ENCODE measurements at regions not wholly inside any gene's neighbourhood (a gene's known extent, or its start where the extent isn't known, plus 50 kb on each side); places are given as distances from the start of the nearest gene placed in this dataset.

DNA sequence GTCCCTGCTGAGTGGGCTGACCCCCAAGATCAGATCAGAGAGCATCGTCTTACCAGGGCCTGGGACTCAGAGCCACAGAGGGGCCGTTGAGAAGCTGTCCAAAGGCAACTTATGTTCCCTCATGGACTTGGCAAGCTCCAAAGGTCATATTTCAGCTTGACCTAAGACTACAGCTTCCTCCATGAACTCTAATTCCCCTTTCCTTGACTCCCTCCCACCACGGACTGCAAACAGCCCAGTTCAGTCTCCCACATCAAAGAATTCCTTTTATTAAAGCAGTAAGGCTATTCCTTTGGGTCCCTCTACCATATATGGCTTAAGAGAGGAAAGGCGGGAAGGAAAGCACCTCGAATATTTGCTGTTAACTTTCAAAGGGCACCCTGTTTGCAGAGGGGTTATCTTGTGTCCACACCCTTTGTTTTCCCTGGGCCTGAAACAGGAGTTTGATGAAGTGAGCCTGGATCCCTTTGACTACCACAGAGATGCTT is 146.1 kb upstream of the THBS1 start:
- DNase-seq: no peak

DNA sequence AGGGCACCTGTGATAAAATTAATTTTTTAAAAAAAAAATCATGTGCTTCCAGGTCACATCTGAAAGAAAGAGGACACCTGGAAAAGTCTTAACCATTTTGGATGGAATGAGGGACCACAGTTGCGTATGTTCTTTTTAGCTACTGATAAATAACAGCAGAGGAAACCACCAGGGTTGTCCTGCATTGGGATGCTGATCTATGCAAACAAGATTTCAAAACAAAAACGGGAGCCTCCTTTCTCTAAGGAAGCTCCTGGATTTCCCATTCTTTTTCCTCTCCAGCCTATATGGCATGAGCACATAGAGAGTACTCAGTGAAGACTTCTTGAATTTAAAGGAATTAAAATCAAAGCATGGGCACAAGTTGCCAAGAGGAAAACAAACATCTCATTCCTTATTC is 145.6 kb upstream of the THBS1 start:
- no peak for DNase-seq

DNA sequence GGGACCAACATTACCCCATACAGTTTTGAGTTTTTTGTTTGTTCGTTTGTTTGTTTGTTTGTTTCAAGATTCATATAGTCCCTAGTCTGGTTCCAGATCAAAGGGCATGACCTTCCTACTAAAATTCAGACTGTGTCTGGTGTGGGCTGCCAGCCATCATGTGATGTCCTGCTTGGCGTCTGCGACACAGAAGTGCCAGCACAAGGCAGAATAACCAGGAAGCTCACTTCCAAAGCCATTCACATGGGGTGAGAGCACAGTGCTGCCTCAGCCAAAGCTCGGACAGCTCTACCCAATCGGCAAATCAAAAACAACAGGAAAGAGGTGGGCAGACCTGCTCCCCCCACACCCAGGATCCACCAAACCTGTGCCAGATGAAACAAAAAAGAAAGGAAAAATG is 142.6 kb upstream of the THBS1 start:
- no peak for DNase-seq

DNA sequence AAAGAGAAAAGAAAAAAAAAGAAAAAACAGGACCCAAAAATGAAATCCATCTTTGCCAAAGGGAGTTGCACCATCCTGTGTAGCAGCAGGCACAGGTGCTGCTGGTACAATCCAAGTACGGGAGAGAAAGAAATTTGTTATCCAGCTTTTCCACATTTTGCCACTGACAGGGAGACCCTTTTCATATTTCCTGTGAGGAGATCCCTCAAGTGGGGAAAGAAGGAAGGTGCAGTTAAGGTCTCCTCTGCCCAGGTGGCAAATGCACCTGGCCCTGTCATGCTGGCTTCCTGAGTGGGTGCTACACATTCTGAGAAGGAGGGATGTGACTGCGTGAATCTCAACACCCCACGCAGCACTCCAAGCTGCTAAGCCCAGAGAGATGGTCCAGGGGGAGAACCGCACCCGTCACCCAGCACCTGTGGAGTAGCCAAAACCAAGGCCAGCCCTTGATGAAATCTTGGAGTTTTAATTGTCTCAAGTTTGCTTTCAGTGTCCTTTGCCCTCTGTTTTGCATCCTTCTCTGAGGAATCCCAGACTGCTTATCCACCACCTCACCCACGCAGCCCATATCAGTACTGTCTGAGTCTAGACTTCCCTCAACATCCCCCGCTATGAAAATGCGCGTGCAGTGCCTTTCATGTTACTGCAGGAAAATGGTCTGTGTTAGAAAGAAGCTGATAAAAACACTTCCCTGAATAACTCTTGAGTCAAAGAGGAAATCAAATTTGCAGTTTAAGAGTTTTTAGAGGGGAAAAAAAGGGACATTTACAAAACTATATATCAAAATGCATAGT is 141.9 kb upstream of the THBS1 start:
- no peak for DNase-seq

DNA sequence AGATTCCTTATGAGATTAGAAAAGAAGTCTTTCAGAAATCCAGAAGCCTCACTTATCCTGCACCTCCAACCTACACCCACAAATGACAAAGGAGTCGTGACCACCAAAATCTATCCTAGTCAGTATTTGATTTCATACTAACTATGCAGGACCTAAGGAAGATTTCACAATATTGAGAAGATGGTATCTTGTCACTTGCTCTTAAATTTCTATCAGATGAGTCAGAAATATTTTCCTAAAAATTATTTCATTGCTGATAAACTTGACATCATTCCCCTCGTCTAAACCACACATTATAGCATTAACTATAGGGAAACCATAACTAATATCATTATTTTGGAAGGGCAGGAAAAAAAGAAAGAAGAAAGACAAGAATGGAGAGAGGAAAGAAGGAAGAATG is 138.0 kb upstream of the THBS1 start:
- DNase-seq: no peak

DNA sequence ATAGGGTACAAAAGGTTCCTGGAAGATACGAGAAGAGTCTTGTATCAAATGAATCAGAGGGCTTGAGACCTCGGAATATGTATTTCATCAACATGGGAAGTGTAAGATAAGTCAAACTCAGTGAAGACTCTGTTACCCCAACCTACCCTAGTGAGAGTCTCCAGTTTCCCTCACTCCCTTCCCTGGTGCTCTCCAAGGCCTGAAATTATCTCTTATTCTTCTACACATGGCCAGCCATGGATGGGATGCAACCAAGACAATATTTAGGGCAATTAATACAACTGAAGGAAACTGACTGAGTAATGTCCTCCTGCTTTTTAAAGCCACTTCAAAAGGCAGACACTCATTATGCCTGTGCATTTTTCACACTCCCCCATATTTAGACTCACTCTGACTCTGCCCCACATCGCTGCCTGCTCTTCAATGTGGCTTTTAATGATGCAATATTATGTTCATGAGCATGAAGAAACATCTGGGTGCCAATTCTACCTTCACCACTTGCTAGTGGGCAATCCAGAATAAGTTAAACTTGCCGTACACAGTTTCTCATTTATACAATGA is 137.1 kb upstream of the THBS1 start:
- DNase-seq: no peak

DNA sequence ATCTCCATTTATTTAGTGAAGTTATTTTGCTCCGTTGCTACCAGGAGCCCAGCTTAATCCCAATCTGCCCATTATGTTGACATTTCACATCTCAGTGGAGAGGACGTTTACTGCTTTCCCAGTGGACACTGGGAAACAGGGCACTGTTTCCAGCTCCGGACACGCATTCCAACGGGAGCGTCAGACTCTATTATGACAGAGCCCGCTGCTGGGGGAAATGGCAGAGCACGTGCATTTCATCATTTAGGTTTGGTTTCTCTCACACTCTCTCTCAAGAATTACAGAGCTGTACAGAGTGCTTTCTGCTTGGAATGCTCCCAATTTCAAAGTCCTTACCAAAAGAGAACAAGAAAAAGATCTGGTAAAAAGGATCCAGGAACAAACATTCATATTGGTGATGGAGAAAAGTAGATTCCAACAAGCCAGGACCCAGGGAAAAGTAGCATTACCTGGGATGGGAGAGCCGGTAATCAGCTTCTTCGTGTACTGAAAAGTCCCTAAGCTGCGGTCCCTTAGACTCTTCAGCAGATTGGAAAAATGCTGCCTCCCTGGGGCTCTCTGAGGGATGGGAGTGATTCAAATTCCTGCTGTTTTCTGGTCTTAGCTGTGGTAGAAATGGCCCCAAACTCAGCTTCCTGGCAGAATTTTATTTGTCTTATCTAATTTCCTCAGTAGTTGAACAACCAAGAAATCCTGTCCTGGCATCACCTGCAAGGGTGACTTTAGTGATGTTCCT is 136.0 kb upstream of the THBS1 start:
- no peak for DNase-seq

DNA sequence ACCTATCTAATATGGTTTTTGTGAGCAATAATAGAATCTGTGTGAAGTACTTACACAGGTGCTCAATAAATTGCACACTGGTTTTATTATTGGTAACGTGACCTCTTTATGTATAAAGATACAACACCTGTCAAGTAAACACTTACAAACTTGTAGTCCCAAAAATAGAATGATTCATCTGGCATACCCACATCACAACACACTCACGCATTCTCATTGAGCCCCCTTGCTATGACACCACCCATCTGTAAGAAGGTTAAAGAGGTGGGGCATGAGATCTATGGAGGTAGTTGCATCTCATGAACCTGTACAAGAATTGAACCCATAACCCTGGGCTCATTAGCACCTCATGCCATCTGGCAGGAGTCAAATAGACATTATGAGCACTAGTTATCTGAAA is 134.9 kb upstream of the THBS1 start:
- DNase-seq: no peak

DNA sequence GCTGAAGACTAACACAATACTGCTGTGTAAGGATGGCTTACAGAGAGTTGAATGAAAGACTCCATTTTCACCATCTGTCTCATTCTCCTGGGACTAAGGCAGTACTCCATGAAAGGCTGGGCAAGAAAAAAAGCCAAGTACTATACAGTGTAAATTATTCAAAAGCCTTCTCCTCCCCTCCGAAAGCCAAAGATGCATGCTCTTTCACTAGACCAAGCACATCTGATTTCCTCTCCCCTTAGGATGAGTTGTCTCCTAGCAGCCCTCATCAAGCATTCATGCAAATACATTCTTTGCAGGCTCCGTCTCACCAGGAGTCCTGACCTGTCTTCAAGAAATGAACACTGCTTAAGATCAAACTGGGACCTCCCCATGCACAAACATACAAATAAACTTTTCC is 133.5 kb upstream of the THBS1 start:
- no peak for DNase-seq

DNA sequence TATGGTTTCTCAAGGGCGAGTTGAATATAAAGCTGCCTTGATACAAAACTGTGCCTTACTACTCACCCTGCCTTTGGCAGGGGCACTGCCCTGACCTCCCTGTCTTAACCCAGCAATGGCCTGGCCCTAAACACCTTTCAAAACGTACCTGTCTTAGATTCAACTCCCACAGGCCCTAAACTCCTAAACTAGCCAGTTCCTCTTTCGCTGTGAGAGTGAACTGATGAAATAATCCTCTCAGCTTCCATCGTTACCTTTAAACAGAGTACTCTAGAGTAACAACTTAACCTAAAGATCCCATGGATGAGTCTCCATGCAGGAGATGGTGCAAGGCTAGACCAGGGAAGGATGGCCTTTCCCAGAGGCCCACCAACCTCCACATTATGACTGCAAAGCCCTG is 133.0 kb upstream of the THBS1 start:
- DNase-seq: no peak

DNA sequence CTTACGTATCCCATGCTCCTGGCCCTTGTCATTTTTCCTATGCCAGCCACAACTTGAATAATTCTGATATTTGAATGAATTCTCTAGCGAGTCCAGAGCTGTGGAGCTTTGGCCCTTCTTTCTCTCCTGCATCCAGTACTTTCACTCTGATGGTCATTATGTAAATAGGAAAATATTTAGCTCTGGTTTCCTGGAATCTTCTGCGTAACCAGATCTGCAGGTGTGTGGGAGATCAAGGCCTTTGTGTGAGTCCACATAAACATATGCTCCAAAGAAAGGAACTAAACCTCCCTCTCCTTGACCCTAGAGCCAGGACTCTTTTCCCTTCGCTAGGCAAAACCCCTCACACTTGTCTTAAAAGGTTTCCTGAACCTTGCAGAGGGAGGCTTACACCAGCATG is 132.5 kb upstream of the THBS1 start:
- no peak for DNase-seq

DNA sequence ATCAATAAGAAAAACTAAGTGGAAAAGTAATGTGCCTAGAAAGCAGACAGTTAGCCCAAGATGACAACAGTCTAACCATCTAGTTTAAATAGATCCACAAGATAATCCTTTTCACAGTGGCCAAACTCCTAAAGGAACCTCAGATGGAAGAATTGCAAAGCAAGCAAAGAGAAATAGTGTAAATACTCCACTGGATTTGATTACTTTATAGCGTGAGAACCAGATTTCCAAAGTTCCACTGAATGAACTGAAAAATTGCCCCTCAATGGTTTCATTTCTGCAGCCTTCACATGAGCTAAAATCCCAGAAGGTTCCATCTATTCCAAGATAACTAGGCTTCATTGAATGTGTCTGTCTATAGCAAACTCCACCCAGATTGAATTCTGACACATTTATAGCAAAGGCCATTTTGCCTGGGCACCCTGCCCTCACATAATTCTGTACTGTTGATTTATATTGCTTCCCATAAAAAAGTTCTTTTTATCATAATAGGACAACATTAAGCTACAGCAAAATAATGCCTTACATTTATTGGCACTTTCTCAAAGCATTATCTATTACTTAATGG is 129.7 kb upstream of the THBS1 start:
- no peak for DNase-seq

DNA sequence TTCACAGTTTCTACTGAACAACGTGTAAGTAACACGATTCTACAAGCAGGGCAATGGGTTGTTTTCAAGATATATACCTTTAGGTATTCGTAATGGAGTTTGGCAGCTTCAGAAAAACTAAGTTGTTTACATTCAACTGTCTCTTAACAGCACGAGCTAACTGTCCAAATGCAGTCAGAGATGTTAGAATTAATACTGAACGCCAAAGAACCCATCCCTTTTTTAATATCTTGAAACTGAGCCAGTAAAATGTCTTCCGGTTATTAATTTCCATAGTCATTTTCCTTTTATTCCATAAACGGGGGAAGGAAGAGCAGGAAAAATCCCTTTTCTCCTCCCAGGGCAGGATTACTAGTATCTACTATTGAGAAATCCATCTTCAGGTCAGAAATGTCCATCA is 129.0 kb upstream of the THBS1 start:
- DNase-seq: no peak

DNA sequence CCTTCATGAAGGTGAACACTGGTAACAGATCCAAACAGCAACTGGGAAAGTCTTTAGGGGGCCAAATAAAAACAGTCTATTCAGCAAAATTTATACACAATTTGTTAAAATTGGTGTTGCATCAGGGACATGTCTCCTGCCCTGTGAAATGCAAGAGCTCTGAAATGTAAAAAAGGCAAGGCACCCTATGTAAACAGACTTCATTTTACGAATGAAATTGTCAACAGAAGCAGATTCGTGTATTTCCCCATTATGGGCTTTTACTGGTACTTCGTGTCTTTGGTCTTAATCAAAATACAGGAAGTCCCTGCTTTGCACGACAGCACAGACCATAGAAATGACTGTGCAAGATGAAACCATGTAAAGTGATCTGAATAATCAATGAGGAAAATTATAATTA is 127.3 kb upstream of the THBS1 start:
- peak in 1 of 5 experiments; percentile 79 for DNase-seq

DNA sequence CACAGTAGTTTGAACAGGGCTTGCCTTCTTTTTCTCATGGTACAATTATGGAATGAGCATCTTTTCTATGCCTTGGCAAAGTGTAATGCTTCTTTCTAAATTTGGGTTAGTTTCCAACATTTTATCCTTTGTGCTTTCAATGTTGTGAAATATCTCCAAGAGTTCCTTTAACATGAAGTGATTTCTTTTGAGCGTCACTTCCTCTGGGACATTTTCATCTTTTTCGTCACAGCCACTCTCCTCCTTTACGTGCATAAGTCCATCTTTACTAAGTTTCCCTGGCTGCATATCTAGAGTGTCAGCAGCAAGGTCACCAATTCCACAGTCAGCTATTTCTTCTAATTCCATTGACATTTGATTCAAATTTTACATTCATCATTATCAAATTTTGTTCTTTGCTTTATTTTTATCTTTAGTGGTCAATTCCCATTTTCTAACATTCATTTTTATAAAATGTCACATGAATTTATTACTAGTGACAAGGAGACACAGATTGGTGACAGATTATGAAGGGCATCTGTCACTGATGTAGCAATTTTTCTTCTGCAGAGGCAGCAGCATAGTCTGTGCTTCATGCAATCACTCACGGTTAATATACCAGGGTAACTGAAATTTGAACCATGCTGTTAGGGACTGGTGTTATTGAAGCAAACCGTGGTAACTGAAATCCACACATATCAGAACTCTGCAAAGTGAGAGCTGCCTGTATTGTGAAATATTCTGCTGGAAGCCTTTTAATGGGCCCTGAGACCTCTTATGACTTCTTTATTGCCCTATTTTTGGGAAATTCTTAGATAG is 126.5 kb upstream of the THBS1 start:
- peak in 1 of 5 experiments; percentile 14 for DNase-seq

DNA sequence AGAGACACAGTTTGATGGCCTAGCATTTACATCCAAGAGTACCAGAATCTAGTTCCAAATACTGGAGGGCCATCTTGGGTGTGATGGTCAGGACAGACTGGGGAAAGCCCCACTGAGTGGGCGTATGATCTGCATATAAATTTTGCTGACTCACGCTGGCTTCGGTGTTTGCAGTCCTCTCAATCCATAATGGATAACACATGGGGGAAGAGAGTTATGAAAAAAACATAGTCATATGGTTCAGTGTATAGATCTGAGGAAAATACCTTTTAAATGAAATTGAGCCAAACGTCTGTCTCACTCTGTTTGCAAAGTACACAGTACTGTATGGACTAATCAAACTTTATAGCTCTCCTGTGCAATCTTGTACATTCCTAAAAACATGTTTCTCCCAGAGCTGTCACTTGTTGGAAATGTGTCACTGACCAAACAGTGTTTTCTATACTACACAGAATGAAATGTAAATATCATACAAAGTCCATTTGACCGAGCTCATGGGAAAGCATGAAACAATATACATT is 125.3 kb upstream of the THBS1 start:
- no peak for DNase-seq

DNA sequence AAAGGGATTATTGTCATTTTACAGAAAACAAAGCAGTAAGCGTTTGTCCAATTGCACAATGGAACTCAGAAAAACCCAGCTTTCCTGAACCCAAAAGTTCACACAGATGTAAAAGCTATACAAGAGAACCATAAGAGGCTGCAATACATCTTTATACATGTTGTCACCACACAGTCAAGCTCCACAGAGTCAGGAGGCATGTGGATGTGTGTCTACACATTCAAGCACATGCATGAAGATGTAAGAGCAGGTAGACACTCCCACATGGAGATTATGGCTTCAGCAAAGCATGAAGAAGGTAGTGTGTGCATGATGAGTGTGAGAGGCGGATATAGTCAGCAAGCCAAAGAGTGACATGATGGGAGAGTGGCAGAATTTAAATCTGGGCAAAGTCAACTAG is 124.7 kb upstream of the THBS1 start:
- DNase-seq: no peak

DNA sequence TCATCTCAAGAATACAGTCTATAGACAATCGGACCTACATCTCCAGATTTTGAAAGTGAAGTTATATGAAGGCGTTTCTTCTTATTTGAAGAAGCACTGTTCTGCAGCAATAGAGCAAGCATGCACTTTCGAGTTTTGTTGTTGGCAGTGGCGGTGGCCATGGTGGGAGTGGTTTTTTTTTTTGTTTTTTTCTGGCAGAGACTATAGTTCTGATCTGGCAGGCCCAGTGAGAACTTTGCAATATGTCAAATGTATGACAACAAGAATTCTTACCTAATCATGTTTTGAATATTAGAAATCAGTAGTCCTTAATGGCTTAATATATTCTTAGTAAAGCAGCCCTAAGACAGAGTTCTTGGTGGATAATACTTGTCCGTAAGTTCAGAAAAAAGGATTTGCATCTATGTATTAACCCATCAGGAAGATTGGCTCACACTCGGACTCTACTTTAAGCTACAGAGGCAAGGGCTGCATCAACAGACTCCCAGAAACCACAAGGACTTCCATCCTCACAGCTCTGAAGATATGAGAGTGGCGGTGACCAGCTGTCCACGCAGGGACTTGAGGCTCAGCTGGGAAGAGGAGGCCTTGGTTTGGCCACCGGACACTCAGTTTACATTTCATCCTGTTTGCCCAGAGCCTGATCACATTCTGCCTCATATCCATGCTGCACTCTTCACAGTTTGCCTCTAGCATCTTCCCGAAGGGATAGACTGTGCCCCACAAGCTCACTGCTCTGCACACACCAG is 124.1 kb upstream of the THBS1 start:
- DNase-seq: no peak

DNA sequence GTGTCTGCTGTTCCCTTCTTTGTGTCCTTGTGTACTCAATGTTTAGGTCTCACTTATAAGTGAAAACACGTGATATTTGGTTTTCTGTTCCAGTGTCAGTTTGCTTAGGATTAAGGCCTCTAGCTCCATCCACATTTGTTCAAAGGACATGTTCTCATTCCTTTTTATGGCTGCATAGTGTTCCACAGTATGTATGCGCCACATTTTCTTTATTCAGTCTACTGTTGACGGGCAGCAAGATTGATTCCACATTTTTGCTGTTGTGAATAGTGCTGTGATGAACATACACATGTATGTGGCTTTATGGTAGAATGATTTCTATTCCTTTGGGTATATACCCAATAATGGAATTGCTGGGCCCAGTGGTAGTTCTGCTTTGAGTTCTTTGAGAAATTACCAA is 122.7 kb upstream of the THBS1 start:
- no peak for DNase-seq

DNA sequence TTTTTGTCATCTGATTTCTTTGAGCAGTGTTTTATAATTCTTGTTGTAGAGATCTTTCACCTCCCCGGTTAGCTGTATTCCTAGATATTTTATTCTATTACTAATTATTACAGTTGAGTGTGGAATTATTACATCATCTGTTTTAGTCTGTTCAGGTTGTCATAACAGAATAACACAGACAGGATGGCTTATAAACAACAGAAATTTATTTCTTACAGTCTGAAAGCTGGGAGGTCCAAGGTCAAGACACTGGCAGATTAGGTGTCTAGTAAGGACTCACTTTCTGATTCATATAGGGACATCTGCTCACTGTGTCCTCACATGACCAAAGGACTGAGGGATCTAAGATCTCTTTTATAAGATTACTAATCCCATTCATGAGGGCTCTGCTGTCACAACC is 121.3 kb upstream of the THBS1 start:
- no peak for DNase-seq

DNA sequence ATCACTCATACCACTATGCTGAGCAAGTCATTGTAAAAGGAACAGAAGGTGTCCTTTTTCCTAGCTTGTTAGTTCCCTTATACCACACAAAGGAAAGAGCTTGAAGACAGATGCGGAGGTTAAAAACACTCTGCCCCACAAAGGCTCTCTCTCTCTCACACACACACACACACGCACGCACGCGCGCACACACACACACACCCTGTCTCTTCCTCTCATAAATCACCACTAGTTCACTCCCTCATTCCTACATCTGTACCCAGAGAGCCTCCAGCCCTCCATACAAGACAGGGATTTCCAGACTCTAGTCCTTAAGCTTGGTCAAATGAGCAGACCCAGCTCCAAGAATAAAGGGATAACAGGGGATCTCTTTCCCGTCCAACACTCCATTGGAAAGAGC is 120.1 kb upstream of the THBS1 start:
- no peak for DNase-seq

Data from T-helper 2 cell (primary cell).